ENCODE measurements at regions not wholly inside any gene's neighbourhood (a gene's known extent, or its start where the extent isn't known, plus 50 kb on each side); places are given as distances from the start of the nearest gene placed in this dataset.

DNA sequence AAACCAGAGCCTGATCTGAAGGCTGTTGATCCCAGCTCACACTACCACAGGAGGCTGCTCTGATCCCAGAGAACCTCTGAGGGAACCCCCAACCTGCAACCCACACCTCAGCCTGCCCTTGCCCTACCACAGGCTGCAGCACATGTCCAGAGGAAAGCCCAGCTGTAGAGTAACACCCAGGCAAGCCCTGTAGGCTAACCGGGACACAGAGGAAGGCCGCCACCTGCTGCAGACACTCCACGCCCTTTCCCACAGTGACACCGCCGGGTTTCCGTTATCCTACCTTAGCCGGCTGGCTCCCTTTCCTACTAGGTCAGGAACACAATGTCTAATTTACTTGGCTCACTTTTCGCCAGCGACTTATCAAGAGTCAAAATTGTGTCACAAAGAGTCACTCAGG, 266.7 kb upstream of the KLHL29 start:
- TF ChIP-seq, protein P1, sequence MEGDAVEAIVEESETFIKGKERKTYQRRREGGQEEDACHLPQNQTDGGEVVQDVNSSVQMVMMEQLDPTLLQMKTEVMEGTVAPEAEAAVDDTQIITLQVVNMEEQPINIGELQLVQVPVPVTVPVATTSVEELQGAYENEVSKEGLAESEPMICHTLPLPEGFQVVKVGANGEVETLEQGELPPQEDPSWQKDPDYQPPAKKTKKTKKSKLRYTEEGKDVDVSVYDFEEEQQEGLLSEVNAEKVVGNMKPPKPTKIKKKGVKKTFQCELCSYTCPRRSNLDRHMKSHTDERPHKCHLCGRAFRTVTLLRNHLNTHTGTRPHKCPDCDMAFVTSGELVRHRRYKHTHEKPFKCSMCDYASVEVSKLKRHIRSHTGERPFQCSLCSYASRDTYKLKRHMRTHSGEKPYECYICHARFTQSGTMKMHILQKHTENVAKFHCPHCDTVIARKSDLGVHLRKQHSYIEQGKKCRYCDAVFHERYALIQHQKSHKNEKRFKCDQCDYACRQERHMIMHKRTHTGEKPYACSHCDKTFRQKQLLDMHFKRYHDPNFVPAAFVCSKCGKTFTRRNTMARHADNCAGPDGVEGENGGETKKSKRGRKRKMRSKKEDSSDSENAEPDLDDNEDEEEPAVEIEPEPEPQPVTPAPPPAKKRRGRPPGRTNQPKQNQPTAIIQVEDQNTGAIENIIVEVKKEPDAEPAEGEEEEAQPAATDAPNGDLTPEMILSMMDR (conservative IDR thresholded peaks at IDR 0.05 in 1 of 2, IDR thresholded peaks at IDR 0.05 in 1 of 2; ENCODE audit: low read depth in 1 of 2, low read length in 2 of 2): no peak
- no peak for TF ChIP-seq EZH2 (IDR thresholded peaks at IDR 0.05; ENCODE audit: low read length, missing control alignments)
